PC-3 (cell line): ENCODE measurements at regions not wholly inside any gene's neighbourhood (a gene's known extent, or its start where the extent isn't known, plus 50 kb on each side); places are given as distances from the start of the nearest gene placed in this dataset.

Experiments used
- CTCF ChIP-seq: fragments of 300-600 bp; sonication (generic); conservative IDR thresholded peaks from 2 replicates; pipeline ENCODE4 v1.5.1; 2017; ENCODE audit warnings: antibody characterized with exemption, low read depth, mild to moderate bottlenecking, low read length
- EZH2 ChIP-seq: fragments of 300-600 bp; sonication (generic); IDR thresholded peaks from one replicate; pipeline ENCODE4 v1.6.1; 2017; ENCODE audit warnings: antibody characterized with exemption, mild to moderate bottlenecking, low read length; ENCODE audit not compliant: unreplicated experiment
- EZH2phosphoT487 ChIP-seq: fragments of 300-600 bp; sonication (generic); IDR thresholded peaks from 2 replicates; pipeline ENCODE4 v1.6.1; 2018; ENCODE audit warnings: mild to moderate bottlenecking, antibody characterized with exemption, low read length, borderline replicate concordance

- TF ChIP-seq CTCF (no peak), EZH2 (no peak), EZH2phosphoT487 (no peak)
Measured at GRCh38 chr4:177131736-177132135, 177.9 kb upstream of the NEIL3 start.
